ENCODE measurements at regions not wholly inside any gene's neighbourhood (a gene's known extent, or its start where the extent isn't known, plus 50 kb on each side); places are given as distances from the start of the nearest gene placed in this dataset.

- Histone ChIP-seq H2AFZ (no peak overlapping the region), H3K9me2 (ENCODE audit: insufficient read depth) (no peaks in the 10 kb centered on the region), H3K27me3 (replicated peaks; ENCODE audit: insufficient read depth) (no peaks in the 10 kb centered on the region), H4K20me1 (ENCODE audit: insufficient read depth) (no peaks in the 10 kb centered on the region), H3K27ac (no peak overlapping the region), H3K79me2 (ENCODE audit: insufficient read depth) (no peaks in the 10 kb centered on the region), H3K4me3 (no peak overlapping the region), H3F3A (ENCODE audit: insufficient read depth) (no peaks in the 10 kb centered on the region), H3K9me3 (ENCODE audit: low read depth) (no peaks in the 10 kb centered on the region), H3K4me1 (ENCODE audit: insufficient read depth) (no peaks in the 10 kb centered on the region), H3K36me3 (ENCODE audit: low read depth) (no peaks in the 10 kb centered on the region), H3K9ac (no peak overlapping the region), H3K4me2 (ENCODE audit: unreplicated experiment) (no peak overlapping the region)
- in situ Hi-C loops (cut with MboI), result no loop called here
- no peak for DNase-seq
- TF ChIP-seq EZH2phosphoT487 (IDR thresholded peaks at IDR 0.05; ENCODE audit: insufficient read depth, low read depth), result no peak
- no peak for TF ChIP-seq EZH2 (IDR thresholded peaks at IDR 0.05; ENCODE audit: insufficient read depth, poor library complexity, severe bottlenecking)
Measured at GRCh38 chr2:185128346-185128745, 530.0 kb downstream of the ZNF804A start.

GRCh38 chr2:185128996-185129395 is 530.7 kb downstream of the ZNF804A start:
- Histone ChIP-seq H3K27me3 (replicated peaks; ENCODE audit: insufficient read depth) (no peaks in the 10 kb centered on the region), H3K27ac (no peak overlapping the region), H3K9me2 (ENCODE audit: insufficient read depth) (no peaks in the 10 kb centered on the region), H3K4me1 (ENCODE audit: insufficient read depth) (no peaks in the 10 kb centered on the region), H4K20me1 (ENCODE audit: insufficient read depth) (no peaks in the 10 kb centered on the region), H3K4me2 (ENCODE audit: unreplicated experiment) (no peak overlapping the region), H3K9ac (no peak overlapping the region), H3K79me2 (ENCODE audit: insufficient read depth) (no peaks in the 10 kb centered on the region), H3K9me3 (ENCODE audit: low read depth) (no peaks in the 10 kb centered on the region), H2AFZ (no peak overlapping the region), H3F3A (ENCODE audit: insufficient read depth) (no peaks in the 10 kb centered on the region), H3K4me3 (no peak overlapping the region), H3K36me3 (ENCODE audit: low read depth) (no peaks in the 10 kb centered on the region)
- no peak for TF ChIP-seq EZH2 (IDR thresholded peaks at IDR 0.05; ENCODE audit: insufficient read depth, poor library complexity, severe bottlenecking)
- no peak for TF ChIP-seq EZH2phosphoT487 (IDR thresholded peaks at IDR 0.05; ENCODE audit: insufficient read depth, low read depth)
- 2 to 5% methylated on average over 2 of the region's 2 CpGs for WGBS, 2 experiments (ENCODE audit: low coverage in 1 of 2, low lambda C conversion rate in 2 of 2, missing lambda C conversion rate in 2 of 2)
- in situ Hi-C loops (cut with MboI), result no loop called here
- DNase-seq, result no peak

- no peaks in the 10 kb centered on the region for H3K36me3 ChIP-seq (ENCODE audit: low read depth)
- no peaks in the 10 kb centered on the region for H3K9me2 ChIP-seq (ENCODE audit: insufficient read depth)
- no peaks in the 10 kb centered on the region for H3K9me3 ChIP-seq (ENCODE audit: low read depth)
- H2AFZ ChIP-seq, result no peak overlapping the region
- H3K4me1 ChIP-seq (ENCODE audit: insufficient read depth), result no peaks in the 10 kb centered on the region
- H3F3A ChIP-seq (ENCODE audit: insufficient read depth), result no peaks in the 10 kb centered on the region
- no peak overlapping the region for H3K27ac ChIP-seq
- H3K9ac ChIP-seq, result no peak overlapping the region
- TF ChIP-seq EZH2 (IDR thresholded peaks at IDR 0.05; ENCODE audit: insufficient read depth, poor library complexity, severe bottlenecking) (no peak), EZH2phosphoT487 (IDR thresholded peaks at IDR 0.05; ENCODE audit: insufficient read depth, low read depth) (no peak)
- in situ Hi-C loops (cut with MboI), result no loop called here
- H3K79me2 ChIP-seq (ENCODE audit: insufficient read depth), result no peaks in the 10 kb centered on the region
- no peaks in the 10 kb centered on the region for H3K27me3 ChIP-seq (replicated peaks; ENCODE audit: insufficient read depth)
- 42 to 51% methylated on average over 4 of the region's 4 CpGs for WGBS, 2 experiments (ENCODE audit: low coverage in 1 of 2, low lambda C conversion rate in 2 of 2, missing lambda C conversion rate in 2 of 2)
- no peak overlapping the region for H3K4me3 ChIP-seq
- no peak for DNase-seq
- no peak overlapping the region for H3K4me2 ChIP-seq (ENCODE audit: unreplicated experiment)
- no peaks in the 10 kb centered on the region for H4K20me1 ChIP-seq (ENCODE audit: insufficient read depth)
Measured at GRCh38 chr2:185130685-185131084, 532.4 kb downstream of the ZNF804A start.

- Histone ChIP-seq H3K4me2 (ENCODE audit: unreplicated experiment) (no peak overlapping the region), H3K9me2 (ENCODE audit: insufficient read depth) (no peaks in the 10 kb centered on the region), H4K20me1 (ENCODE audit: insufficient read depth) (no peaks in the 10 kb centered on the region), H3K27ac (no peak overlapping the region), H3K4me1 (ENCODE audit: insufficient read depth) (no peaks in the 10 kb centered on the region), H3K36me3 (ENCODE audit: low read depth) (no peaks in the 10 kb centered on the region), H3K4me3 (no peak overlapping the region), H2AFZ (no peak overlapping the region), H3K9me3 (ENCODE audit: low read depth) (no peaks in the 10 kb centered on the region), H3K9ac (no peak overlapping the region), H3K79me2 (ENCODE audit: insufficient read depth) (no peaks in the 10 kb centered on the region), H3F3A (ENCODE audit: insufficient read depth) (no peaks in the 10 kb centered on the region), H3K27me3 (replicated peaks; ENCODE audit: insufficient read depth) (no peaks in the 10 kb centered on the region)
- in situ Hi-C loops (cut with MboI), result no loop called here
- DNase-seq, result no peak
- TF ChIP-seq EZH2phosphoT487 (IDR thresholded peaks at IDR 0.05; ENCODE audit: insufficient read depth, low read depth), result no peak
- TF ChIP-seq EZH2 (IDR thresholded peaks at IDR 0.05; ENCODE audit: insufficient read depth, poor library complexity, severe bottlenecking), result no peak
- WGBS, 2 experiments (ENCODE audit: low coverage in 1 of 2, low lambda C conversion rate in 2 of 2, missing lambda C conversion rate in 2 of 2), result 67 to 69% methylated on average over 27 to 32 of the region's 39 CpGs
Measured at GRCh38 chr2:185132501-185133041, 534.2 kb downstream of the ZNF804A start.

- Histone ChIP-seq H3F3A (ENCODE audit: insufficient read depth) (no peaks in the 10 kb centered on the region), H4K20me1 (ENCODE audit: insufficient read depth) (no peaks in the 10 kb centered on the region), H3K36me3 (ENCODE audit: low read depth) (no peaks in the 10 kb centered on the region), H3K4me3 (no peak overlapping the region), H3K9me3 (ENCODE audit: low read depth) (no peaks in the 10 kb centered on the region), H2AFZ (no peak overlapping the region), H3K4me1 (ENCODE audit: insufficient read depth) (no peaks in the 10 kb centered on the region), H3K79me2 (ENCODE audit: insufficient read depth) (no peaks in the 10 kb centered on the region), H3K9ac (no peak overlapping the region), H3K9me2 (ENCODE audit: insufficient read depth) (no peaks in the 10 kb centered on the region), H3K27me3 (replicated peaks; ENCODE audit: insufficient read depth) (no peaks in the 10 kb centered on the region), H3K4me2 (ENCODE audit: unreplicated experiment) (no peak overlapping the region), H3K27ac (no peak overlapping the region)
- in situ Hi-C loops (cut with MboI), result no loop called here
- TF ChIP-seq EZH2 (IDR thresholded peaks at IDR 0.05; ENCODE audit: insufficient read depth, poor library complexity, severe bottlenecking) (no peak), EZH2phosphoT487 (IDR thresholded peaks at IDR 0.05; ENCODE audit: insufficient read depth, low read depth) (no peak)
- no peak for DNase-seq
Measured at GRCh38 chr2:185137700-185138099, 539.4 kb downstream of the ZNF804A start.

All from GM23248 (cell line).